OCI-LY1 (cell line): ENCODE measurements at regions not wholly inside any gene's neighbourhood (a gene's known extent, or its start where the extent isn't known, plus 50 kb on each side); places are given as distances from the start of the nearest gene placed in this dataset.

Source experiments
- EZH2 ChIP-seq: fragments of 200-600 bp; sonication (generic), shearing (Covaris generic); IDR thresholded peaks from 2 replicates; pipeline ENCODE4 v1.8.0; 2017; ENCODE audit warnings: borderline replicate concordance, mixed run types, mild to moderate bottlenecking, antibody characterized with exemption, low read length, moderate library complexity, mixed read lengths
- TF ChIP-seq, protein P1 (sequence below): fragments of 200-600 bp; sonication (generic), shearing (Covaris generic); IDR thresholded peaks from 2 replicates; pipeline ENCODE4 v1.5.1; 2017; ENCODE audit warnings: mild to moderate bottlenecking, antibody characterized with exemption, low read length, moderate library complexity, mixed read lengths

DNA sequence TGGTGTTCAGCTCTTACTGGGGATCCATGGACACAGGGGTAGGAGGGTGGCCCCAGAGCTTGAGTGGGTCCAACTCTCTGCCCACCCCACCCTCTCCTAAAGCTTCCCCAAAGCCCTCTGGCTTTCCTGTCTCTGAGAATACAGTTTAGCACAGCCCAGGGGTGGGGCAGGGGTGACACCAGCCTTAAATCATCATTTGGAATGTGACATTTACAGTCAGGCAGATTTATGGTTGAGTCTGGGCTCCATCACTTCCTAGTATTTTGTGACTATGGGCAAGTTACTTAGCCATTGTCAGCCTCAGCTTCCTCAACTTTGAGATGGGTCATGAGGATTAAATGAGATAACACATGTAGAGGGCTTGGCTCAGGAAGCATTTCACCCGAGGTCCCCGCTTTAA is 193.1 kb upstream of the IRX6 start:
- TF ChIP-seq, protein P1, sequence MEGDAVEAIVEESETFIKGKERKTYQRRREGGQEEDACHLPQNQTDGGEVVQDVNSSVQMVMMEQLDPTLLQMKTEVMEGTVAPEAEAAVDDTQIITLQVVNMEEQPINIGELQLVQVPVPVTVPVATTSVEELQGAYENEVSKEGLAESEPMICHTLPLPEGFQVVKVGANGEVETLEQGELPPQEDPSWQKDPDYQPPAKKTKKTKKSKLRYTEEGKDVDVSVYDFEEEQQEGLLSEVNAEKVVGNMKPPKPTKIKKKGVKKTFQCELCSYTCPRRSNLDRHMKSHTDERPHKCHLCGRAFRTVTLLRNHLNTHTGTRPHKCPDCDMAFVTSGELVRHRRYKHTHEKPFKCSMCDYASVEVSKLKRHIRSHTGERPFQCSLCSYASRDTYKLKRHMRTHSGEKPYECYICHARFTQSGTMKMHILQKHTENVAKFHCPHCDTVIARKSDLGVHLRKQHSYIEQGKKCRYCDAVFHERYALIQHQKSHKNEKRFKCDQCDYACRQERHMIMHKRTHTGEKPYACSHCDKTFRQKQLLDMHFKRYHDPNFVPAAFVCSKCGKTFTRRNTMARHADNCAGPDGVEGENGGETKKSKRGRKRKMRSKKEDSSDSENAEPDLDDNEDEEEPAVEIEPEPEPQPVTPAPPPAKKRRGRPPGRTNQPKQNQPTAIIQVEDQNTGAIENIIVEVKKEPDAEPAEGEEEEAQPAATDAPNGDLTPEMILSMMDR = no peak
- no peak for TF ChIP-seq EZH2
